Mucosa of gallbladder (tissue), 1 donor: ENCODE measurements at regions not wholly inside any gene's neighbourhood (a gene's known extent, or its start where the extent isn't known, plus 50 kb on each side); places are given as distances from the start of the nearest gene placed in this dataset.

Experiments used
- DNase-seq: peaks from one replicate; pipeline ENCODE4 v3.0.0-alpha.2; 2020; ENCODE audit warnings: low spot score
- donor health status: DM: no; HTN: no; CAD: no.

DNA sequence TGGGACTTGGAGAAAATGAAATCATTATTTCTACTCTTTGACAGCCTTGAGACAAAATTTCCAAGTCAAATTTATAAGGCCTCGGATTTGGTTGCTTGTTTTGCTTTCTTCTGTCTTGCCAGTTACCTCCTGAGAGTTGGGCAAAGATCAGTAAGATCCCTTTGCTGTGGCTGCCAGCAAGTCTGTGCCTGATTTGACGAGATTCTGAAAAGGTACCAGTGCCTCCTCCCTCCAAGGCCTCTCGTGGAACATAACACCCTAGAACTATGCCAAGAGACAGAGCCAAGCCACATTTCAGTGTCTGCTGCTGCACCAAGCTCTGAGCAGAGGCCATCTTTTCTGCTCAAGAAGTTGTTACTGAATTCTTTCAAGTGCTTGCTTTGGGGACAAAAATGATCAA is 61.0 kb downstream of the GTPBP8 start:
- DNase-seq, result no peak

DNA sequence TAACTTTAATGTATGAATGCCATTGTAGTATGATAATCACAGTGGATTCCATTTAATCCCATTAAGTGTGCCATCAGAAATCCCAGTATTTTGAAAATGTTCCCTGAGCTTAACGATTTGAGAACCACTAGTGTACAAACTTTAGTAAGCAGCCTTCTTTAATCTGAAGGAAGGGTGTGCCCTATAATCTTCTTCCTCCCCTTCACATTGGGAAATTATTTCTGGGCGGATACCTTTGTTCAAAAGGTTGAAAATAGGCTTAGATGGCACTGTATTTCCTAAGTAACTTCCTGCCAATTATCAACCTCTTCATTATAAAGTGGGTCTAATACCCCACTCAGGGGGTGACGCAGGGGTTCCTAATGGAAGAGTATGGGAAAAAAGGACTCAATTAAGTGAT is 62.4 kb downstream of the GTPBP8 start:
- no peak for DNase-seq

DNA sequence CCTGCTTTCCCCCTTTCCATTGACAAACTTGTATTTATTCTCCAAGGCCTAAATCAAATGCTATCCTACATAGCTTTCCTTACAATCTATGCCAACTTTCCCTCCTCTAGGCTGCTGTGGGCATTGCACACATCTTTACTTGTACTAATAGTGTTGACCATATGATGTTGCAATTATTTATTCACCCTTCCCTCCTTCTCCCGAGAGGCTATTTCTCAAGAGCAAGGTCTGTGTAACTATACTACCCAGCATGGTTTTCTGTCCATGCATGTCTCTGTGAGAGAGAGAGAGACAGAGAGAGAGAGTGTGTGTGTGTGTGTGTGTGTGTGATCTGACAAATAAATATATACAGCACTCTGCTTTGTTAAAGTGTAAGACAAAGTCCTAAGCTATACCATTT is 63.8 kb downstream of the GTPBP8 start:
- DNase-seq, result no peak

GRCh38 chr3:113055201-113055600 is 64.4 kb downstream of the GTPBP8 start:
- no peak for DNase-seq

- no peak for DNase-seq
Observed at GRCh38 chr3:113055961-113056360, 65.2 kb downstream of the GTPBP8 start.

- no peak for DNase-seq
Observed at GRCh38 chr3:113057117-113057516, 66.3 kb downstream of the GTPBP8 start.

DNA sequence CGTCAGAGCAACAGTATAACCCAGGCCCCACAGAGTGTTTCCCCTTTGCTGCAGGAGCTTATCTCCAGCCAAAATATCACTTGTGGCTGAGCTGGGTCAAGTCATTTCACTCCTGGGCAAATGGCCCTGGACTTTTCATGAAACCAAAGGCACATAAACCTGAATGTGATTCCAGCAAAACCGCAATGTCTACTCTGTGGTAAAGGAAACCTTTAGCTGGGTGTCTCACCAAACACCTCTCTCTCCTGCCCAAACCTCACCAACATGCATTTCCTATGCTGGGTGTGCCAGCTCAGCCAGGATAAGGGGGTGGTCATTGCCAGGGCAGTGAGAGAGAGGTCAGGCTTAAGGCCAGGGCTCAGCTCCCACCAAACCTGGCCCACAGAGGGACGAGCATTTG is 67.4 kb downstream of the GTPBP8 start:
- no peak for DNase-seq

GRCh38 chr3:113062705-113063104 is 71.9 kb downstream of the GTPBP8 start:
- DNase-seq, result no peak

- DNase-seq, result no peak
Observed at GRCh38 chr3:113063126-113063894, 72.5 kb downstream of the GTPBP8 start.

- no peak for DNase-seq
Observed at GRCh38 chr3:113064183-113064582, 73.4 kb downstream of the GTPBP8 start.

- no peak for DNase-seq
Observed at GRCh38 chr3:113065336-113065735, 74.6 kb downstream of the GTPBP8 start.

DNA sequence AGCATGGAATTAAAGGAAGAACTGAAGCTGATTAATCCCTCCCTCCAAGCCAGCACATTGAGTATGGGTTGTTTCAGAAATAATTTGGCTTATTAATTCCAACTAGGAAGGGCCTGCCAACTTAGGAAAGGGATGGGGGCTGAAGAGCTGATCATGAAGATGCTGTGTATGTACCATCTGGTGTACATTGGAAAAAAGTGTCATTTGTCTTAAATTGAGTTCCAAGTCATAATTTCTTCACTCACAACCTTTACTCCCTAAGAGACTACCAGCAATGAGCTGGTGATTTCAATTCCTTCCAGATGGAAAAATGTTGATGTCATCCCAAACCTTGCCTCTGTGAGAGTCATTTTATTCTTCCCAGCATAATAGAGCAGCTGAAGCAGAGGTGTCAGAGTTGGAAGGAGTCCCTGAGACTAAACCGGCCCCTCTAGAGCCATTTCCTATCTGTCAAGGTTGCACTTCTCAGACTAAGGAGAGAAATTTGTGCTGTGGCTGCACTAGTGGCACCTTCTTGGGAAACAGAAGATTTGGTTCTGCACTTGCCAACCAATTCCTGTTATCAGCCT is 79.4 kb downstream of the GTPBP8 start:
- no peak for DNase-seq

- DNase-seq, result peak; percentile 13
Observed at GRCh38 chr3:113070681-113071113, 79.9 kb downstream of the GTPBP8 start.

DNA sequence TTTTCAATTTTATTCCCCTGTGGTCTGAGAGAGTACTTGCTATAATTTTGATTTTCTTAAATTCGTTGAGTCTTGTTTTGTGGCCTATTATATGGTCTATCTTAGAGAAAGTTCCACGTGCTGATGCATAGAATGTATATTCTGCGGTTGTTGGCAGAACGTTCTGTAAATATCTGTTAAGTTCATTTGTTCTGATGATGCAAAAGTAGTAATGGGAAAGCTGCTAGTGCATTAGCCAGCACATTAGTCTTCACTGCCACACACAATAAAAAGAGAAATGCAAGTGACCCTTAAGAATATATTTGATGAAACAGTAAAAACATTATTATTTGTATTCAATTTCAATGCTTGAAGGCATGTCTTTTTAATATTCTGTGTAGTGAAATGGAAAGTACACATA is 84.8 kb downstream of the GTPBP8 start:
- no peak for DNase-seq

GRCh38 chr3:113079218-113079961 is 88.6 kb downstream of the GTPBP8 start:
- no peak for DNase-seq

GRCh38 chr3:113084777-113085176 is 94.0 kb downstream of the GTPBP8 start:
- peak; percentile 36 for DNase-seq

DNA sequence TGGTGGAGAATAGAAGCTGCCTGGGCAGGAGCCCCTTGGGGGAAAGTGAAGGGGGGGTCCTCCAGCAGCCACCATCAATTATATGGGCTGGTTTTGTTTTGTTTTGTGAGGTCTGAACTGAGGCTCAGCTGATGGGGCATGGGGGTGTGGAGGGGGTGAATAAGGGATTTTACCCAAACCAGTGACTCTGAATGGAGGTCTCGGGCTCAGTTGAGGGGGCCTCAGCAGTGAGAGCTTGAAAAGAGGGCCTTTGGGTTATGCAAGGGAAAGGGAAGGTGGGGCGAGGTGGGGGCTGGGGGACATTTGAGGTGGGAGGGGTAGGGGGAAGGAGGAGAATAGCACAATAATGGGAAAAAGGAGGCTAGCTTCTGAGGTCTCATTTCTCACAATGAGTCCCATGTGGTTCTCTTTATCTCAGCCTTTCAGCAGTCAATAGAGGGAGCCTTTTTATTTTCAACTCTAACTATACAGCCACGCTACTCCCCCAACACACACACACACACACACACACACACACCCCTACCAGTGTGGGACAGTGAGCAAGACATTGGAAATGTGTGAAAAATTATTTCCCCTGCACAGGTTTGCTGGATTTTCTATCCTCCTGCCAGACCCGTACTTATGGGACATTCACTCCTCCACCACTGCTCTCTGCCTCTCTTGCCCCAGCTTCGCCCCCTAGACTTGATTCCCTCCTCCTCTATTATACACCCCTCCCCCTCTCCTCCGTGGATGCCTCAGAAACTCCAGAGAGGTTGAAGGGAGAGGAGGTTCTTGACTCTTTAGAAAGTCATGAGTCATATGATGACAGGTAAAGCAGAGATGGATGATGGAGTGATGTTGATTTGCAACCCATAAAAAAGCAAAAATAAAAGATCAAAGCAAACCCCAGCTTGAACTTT is 96.0 kb downstream of the GTPBP8 start:
- no peak for DNase-seq

GRCh38 chr3:113088616-113089015 is 97.8 kb downstream of the GTPBP8 start:
- no peak for DNase-seq

GRCh38 chr3:113091417-113091816 is 100.6 kb downstream of the GTPBP8 start:
- no peak for DNase-seq

GRCh38 chr3:113092746-113093145 is 102.0 kb downstream of the GTPBP8 start:
- no peak for DNase-seq

- no peak for DNase-seq
Observed at GRCh38 chr3:113094337-113095221, 103.8 kb downstream of the GTPBP8 start.
